Adrenal gland (tissue), 9 donors: ENCODE measurements at regions not wholly inside any gene's neighbourhood (a gene's known extent, or its start where the extent isn't known, plus 50 kb on each side); places are given as distances from the start of the nearest gene placed in this dataset.

Experiments used
- DNase-seq, 7 donors: peaks; one replicate each; pipeline ENCODE4 v3.0.0-alpha.2; 2019 to 2020
- H3K27ac ChIP-seq, 5 donors: fragments of 200-600 bp; sonication (generic) in 4 of 5; 1 replicate in 3 of 5; 2 replicates in 2 of 5; pipeline versions ENCODE4 v1.5.1 to v1.8.0; 2016 to 2020; ENCODE audit warnings: mild to moderate bottlenecking in 1 of 5
- H3K27me3 ChIP-seq: fragments of 200-600 bp; 2 replicates; pipeline ENCODE4 v1.8.0; 2021
- H3K36me3 ChIP-seq, 2 donors: fragments of 200-600 bp; replicated peaks in 1 of 2; 1 replicate in 1 of 2; 2 replicates in 1 of 2; pipeline versions ENCODE4 v1.5.1 to v1.8.0; 2018 to 2022
- H3K4me1 ChIP-seq, 2 donors: fragments of 200-600 bp; replicated peaks in 1 of 2; 1 replicate in 1 of 2; 2 replicates in 1 of 2; pipeline versions ENCODE4 v1.5.1 to v1.8.0; 2018 to 2021
- H3K4me3 ChIP-seq, 4 donors: fragments of 200-600 bp; sonication (generic) in 3 of 4; one replicate each; pipeline ENCODE4 v1.5.1; 2016 to 2018
- H3K9me3 ChIP-seq, 3 donors: fragments of 200-600 bp; sonication (generic) in 1 of 3; replicated peaks in 1 of 3; 1 replicate in 2 of 3; 2 replicates in 1 of 3; pipeline versions ENCODE4 v1.5.1 to v1.8.0; 2016 to 2021
- POLR2A ChIP-seq, 2 donors: fragments of 450-650 bp; IDR thresholded peaks; one replicate each; pipeline ENCODE4 v1.6.1; 2017; ENCODE audit warnings: antibody characterized with exemption in 2 of 2, mild to moderate bottlenecking in 2 of 2, moderate library complexity in 1 of 2
- WGBS, 4 donors: extraction: QIAGEN DNeasy Blood & Tissue Kit in 2 of 4; methylation state at CpG; one replicate each; pipeline versions ENCODE4 v1.1.5 to v1.1.7; 2013 to 2017; 5-methylcytosine and 5-hydroxymethylcytosine counted together
- intact Hi-C, 2 donors: fragments of 100-400 bp; cut with DNase I; formaldehyde crosslinking; loops; one replicate each; pipeline versions ENCODE4 v1.14.1 to v1.15.0; 2022 to 2023
- TF ChIP-seq, protein P1 (sequence below), 6 experiments: fragments of 450-650 bp in 4 of 6; fragments of 200-600 bp in 2 of 6; sonication (generic) in 1 of 6; IDR thresholded peaks; 1 replicate in 5 of 6; 2 replicates in 1 of 6; pipeline versions ENCODE4 v1.5.1 to v1.8.0; 2016 to 2021; ENCODE audit warnings: antibody characterized with exemption in 6 of 6, mild to moderate bottlenecking in 2 of 6, moderate library complexity in 1 of 6
- donor health status: healthy with polysubstance abuse.
- donor health status: Bipolar disorder and iron deficiency.
- donor health status: DM: yes; HTN: yes; CAD: no.
- donor health status: DM: no; HTN: no; CAD: no.
- donor health status: DM: no; HTN: no; CAD: no.

DNA sequence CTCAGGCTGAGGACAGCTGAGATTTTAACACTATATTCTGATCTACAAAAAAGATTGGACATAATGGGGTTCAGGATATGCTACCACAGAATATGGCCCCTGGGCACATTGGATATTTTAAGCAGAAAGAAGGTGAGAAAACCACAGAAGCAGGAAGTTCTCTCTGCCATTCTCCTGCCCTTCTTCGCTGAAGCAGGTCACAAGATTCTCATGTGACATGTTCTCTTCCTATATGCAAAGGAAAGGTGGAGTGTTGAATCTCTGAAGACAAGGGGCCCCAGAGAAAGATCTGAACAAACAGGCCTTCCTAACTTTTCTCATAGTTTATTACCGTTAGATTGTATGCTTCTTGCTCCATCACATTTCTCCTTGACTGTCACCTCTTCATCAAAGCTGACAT is 285.7 kb downstream of the S1PR1 start:
- no peak overlapping the region for H3K27ac ChIP-seq
- no peak overlapping the region for H3K4me3 ChIP-seq
- DNase-seq, result no peak
- H3K27me3 ChIP-seq, result no peaks in the 10 kb centered on the region
- intact Hi-C loops, result no loop called here
- TF ChIP-seq POLR2A (IDR thresholded peaks at IDR 0.05), result no peak
- TF ChIP-seq, protein P1, sequence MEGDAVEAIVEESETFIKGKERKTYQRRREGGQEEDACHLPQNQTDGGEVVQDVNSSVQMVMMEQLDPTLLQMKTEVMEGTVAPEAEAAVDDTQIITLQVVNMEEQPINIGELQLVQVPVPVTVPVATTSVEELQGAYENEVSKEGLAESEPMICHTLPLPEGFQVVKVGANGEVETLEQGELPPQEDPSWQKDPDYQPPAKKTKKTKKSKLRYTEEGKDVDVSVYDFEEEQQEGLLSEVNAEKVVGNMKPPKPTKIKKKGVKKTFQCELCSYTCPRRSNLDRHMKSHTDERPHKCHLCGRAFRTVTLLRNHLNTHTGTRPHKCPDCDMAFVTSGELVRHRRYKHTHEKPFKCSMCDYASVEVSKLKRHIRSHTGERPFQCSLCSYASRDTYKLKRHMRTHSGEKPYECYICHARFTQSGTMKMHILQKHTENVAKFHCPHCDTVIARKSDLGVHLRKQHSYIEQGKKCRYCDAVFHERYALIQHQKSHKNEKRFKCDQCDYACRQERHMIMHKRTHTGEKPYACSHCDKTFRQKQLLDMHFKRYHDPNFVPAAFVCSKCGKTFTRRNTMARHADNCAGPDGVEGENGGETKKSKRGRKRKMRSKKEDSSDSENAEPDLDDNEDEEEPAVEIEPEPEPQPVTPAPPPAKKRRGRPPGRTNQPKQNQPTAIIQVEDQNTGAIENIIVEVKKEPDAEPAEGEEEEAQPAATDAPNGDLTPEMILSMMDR (IDR thresholded peaks at IDR 0.05), result no peak
- peaks cover 0 to 5% (median 0%) of the 10 kb centered on the region in 3 donors for H3K9me3 ChIP-seq
- 67 to 82% (median 70%) methylated on average over 2 of the region's 2 CpGs for WGBS, 4 donors
- no peaks in the 10 kb centered on the region for H3K36me3 ChIP-seq
- no peaks in the 10 kb centered on the region for H3K4me1 ChIP-seq

DNA sequence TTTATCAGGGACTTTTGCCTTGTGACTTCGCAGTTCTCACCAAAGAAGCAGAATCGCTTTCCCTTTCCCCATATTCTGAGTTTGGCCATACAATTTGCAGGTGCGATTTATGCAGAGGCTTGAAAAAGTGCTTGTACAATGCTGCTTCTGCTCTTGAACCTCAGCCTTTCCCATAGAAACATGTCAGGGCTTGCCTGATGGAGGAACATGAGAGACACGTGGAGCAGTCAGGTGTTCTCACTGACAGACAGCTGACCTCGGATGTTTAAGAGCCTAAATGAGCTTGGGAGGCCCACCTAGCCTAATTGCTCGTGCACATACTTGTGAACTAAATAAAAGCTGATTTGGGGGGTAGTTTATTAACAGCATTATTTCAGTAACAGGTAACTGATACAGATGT is 290.0 kb downstream of the S1PR1 start:
- Histone ChIP-seq H3K4me1 (no peaks in the 10 kb centered on the region), H3K9me3 (no peaks in the 10 kb centered on the region), H3K36me3 (no peaks in the 10 kb centered on the region), H3K4me3 (no peak overlapping the region), H3K27ac (no peak overlapping the region), H3K27me3 (no peaks in the 10 kb centered on the region)
- intact Hi-C loops, result no loop called here
- 52 to 65% (median 58%) methylated on average over 6 of the region's 6 CpGs for WGBS, 4 donors
- TF ChIP-seq, protein P1 (IDR thresholded peaks at IDR 0.05), result no peak
- TF ChIP-seq POLR2A (IDR thresholded peaks at IDR 0.05), result no peak
- DNase-seq, result no peak

DNA sequence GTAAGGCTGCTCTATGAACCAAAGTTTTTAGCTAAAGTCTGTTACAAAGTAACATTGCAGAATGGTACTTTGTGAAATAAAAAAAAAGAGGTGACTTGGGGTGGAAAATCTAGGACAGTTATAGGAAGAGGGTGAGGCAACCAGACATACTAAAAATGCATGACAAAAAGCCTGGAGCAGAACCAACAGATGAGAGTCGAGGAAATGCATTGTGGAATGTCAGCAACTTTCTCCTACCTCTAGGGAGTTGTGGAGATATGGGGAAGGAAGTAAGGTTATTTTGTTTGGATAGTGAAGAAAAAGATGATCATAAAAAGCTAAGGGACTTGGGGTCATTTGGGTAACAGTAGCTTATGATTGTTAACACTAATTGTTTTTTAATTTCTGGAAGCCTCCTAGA is 295.6 kb downstream of the S1PR1 start:
- Histone ChIP-seq H3K36me3 (no peaks in the 10 kb centered on the region), H3K4me3 (no peak overlapping the region), H3K27me3 (no peaks in the 10 kb centered on the region), H3K4me1 (no peaks in the 10 kb centered on the region), H3K9me3 (no peaks in the 10 kb centered on the region), H3K27ac (no peak overlapping the region)
- 41 to 63% (median 50%) methylated on average over 1 of the region's 1 CpG for WGBS, 4 donors
- intact Hi-C loops, result no loop called here
- TF ChIP-seq, protein P1 (IDR thresholded peaks at IDR 0.05), result no peak
- no peak for TF ChIP-seq POLR2A (IDR thresholded peaks at IDR 0.05)
- no peak for DNase-seq

DNA sequence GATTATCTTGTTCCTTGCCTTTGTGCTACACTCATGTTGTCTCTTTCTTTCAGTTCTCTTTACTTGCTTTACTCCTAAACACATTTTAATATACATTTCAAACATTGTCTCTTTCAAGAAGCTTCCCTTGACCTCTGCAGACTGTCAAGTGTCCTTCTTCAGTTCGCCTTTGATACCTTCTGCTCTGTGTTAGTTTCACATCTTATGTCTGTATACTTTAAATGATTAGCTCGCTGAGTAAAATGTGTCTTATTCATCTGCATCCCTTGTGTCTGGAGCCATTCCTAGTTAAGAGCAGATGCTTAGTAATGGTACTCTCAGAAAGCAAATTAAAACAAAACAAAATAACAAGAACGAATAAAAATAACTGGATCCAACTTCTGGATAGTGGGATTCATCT is 303.3 kb downstream of the S1PR1 start:
- Histone ChIP-seq H3K27me3 (no peaks in the 10 kb centered on the region), H3K27ac (no peak overlapping the region), H3K4me3 (no peak overlapping the region), H3K4me1 (no peaks in the 10 kb centered on the region), H3K9me3 (no peaks in the 10 kb centered on the region), H3K36me3 (no peaks in the 10 kb centered on the region)
- no peak for DNase-seq
- no peak for TF ChIP-seq POLR2A (IDR thresholded peaks at IDR 0.05)
- TF ChIP-seq, protein P1 (IDR thresholded peaks at IDR 0.05), result no peak
- intact Hi-C loops, result no loop called here
- WGBS, 4 donors, result 60 to 68% (median 64%) methylated on average over 3 of the region's 3 CpGs
